ENCODE measurements at regions not wholly inside any gene's neighbourhood (a gene's known extent, or its start where the extent isn't known, plus 50 kb on each side); places are given as distances from the start of the nearest gene placed in this dataset.

- no peak for TF ChIP-seq CTCF (tag by site-specific recombination; IDR thresholded peaks at IDR 0.05)
- no peak for TF ChIP-seq ZNF311 (tag by site-specific recombination; IDR thresholded peaks at IDR 0.05; ENCODE audit: borderline replicate concordance)
- no peak for TF ChIP-seq ZNF362 (tag by site-specific recombination; IDR thresholded peaks at IDR 0.05)
- TF ChIP-seq ZNF837 (tag by site-specific recombination; IDR thresholded peaks at IDR 0.05): no peak
- TF ChIP-seq ZBTB1 (tag by site-specific recombination; IDR thresholded peaks at IDR 0.05): no peak
- TF ChIP-seq ZBTB48 (tag by site-specific recombination; IDR thresholded peaks at IDR 0.05): no peak
- TF ChIP-seq SP2 (tag by site-specific recombination; IDR thresholded peaks at IDR 0.05): no peak
- TF ChIP-seq PBX3 (CRISPR knock-in tag; IDR thresholded peaks at IDR 0.05): no peak
- no peak for TF ChIP-seq ZBTB20 (tag by site-specific recombination; IDR thresholded peaks at IDR 0.05)
- TF ChIP-seq GLI4 (tag by site-specific recombination; IDR thresholded peaks at IDR 0.05): no peak
- TF ChIP-seq ZNF416 (tag by site-specific recombination; IDR thresholded peaks at IDR 0.05): no peak
- TF ChIP-seq ZBTB11 (tag by site-specific recombination; conservative IDR thresholded peaks at IDR 0.05; ENCODE audit: low read depth): no peak
- no peak for TF ChIP-seq REST (tag by site-specific recombination; IDR thresholded peaks at IDR 0.05)
Observed at GRCh38 chr5:52043137-52043536, 659.9 kb downstream of the ISL1 start.

Measured in HEK293 (cell line).